ELF-1 (cell line): ENCODE measurements at regions not wholly inside any gene's neighbourhood (a gene's known extent, or its start where the extent isn't known, plus 50 kb on each side); places are given as distances from the start of the nearest gene placed in this dataset.
A peak's percentile ranks its signal among the peaks of the same experiment; 100 is the strongest.

ENCODE experiments used
- DNase-seq: peaks from one replicate; pipeline ENCODE4 v3.0.0-alpha.2; 2016; ENCODE audit warnings: low read depth, low spot score

DNA sequence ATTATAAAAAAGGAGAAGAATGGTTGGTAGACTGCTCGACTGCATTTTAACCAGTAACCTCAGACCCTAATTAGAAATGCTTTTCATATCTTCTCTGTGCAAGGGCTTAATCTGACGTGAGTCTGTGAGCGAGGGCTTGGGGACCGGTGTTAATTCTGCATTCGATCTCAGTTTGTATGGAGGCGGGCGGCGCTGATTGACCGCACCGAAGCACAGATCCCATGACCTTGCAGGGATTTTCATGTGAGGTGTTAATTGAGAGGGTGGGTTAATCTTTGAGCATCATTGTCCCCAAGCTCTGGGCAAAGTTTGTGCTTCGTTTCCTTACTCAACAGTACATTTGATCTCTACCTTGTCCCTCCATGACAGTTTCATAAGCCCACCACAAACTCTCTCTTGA, 250.9 kb downstream of the NR2F2 start:
- no peak for DNase-seq

- no peak for DNase-seq
Observed at GRCh38 chr15:96582473-96582872, 252.0 kb downstream of the NR2F2 start.

GRCh38 chr15:96583671-96584070, 253.2 kb downstream of the NR2F2 start:
- no peak for DNase-seq

DNA sequence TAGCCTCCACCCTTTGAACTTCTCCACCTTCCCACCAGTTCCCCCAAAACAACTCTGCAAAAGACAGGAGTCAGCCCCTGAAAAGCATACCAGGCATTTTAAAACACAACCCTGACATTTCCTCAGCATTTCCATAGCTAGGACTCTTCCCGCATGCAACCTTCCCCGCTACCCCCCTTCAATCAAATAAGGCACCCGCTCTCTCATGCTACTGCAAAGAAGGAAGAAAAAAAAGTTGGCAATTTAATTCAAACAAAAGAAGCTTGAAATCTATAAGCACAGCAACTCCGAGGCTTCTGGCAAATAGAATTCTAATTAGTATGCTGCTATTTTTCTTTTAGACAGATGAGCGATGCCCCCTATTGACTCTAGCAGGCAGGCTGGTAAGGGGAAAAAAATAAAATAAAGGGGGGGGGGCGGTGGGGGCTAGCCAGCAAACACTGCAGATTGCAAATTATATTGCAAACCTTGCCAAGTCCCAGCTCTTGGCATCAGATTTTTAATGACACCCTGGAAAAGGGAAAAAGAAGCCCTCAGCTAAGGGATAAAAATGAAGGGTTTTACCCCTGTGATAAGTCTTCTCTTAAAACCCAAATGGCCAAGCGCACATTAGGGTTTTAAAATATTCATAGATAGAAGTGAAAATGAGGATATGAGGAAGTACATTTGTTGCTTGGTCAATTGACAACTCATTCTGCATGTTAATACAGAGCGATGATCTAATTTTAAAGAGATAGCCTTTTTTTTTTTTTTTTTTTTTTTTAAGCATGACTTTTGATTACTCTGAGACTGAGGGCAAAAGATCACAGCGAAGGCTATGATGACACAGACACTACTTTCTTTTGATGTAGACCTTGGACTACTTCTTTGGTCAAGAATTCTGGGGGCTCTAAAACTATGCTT, 255.2 kb downstream of the NR2F2 start:
- DNase-seq: no peak

GRCh38 chr15:96586901-96587300, 256.4 kb downstream of the NR2F2 start:
- no peak for DNase-seq

GRCh38 chr15:96589864-96590263, 259.4 kb downstream of the NR2F2 start:
- no peak for DNase-seq

DNA sequence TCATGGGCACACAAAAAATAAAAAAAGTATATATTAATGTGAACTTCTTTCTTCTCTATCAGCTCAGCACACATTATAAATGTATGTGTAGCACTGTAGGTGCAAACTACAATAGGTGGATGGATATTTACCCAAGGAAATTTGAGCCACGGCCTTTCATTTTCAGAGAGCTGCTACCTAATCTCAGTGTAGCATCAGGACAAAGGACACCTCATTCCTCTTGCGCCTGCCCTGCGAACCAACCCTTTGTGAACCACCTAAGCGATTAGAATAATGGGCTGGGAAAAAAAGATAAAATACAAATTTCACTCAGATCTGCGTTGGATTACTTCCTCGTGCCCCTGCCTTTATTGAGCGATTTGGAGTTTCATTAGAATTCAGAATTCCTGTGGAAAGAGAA, 263.2 kb downstream of the NR2F2 start:
- no peak for DNase-seq

DNA sequence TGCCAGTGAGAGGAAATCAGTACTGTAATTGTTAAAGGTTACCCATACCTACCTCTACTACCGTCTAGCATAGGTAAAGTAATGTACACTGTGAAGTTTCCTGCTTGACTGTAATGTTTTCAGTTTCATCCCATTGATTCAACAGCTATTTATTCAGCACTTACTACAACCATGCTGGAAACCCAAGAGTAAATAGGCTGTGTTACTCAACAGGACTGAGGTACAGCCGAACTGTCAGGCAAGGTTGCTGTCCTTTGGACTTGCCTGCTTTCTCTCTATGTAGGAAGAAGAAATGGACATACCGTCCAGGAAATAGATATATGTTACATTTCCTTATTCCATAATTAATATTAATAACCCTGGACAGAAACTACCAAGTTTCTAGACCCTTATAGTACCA, 265.5 kb downstream of the NR2F2 start:
- no peak for DNase-seq

GRCh38 chr15:96598514-96598913, 268.0 kb downstream of the NR2F2 start:
- no peak for DNase-seq

GRCh38 chr15:96599268-96599667, 268.8 kb downstream of the NR2F2 start:
- no peak for DNase-seq

- DNase-seq: no peak
Observed at GRCh38 chr15:96600350-96600749, 269.9 kb downstream of the NR2F2 start.

DNA sequence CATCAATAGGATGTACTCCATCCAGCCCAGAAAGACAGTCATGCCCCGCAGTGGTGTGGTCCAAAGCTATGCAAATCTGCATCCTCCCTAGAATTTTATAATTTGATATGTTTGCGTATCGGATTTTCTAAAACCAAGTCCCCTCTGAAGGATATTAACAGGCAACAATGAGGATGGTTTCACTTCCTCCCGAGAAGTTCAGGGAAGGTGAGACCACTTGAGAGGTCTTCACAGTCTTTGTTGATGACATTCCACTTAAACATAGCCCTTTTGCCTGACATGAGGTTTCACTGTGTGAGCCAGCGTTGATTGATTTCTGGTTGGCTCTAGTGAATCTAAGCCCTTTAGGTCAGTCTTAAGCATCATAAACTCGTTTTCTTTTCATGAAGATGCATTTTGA, 276.1 kb downstream of the NR2F2 start:
- DNase-seq: no peak

GRCh38 chr15:96610757-96611156, 280.3 kb downstream of the NR2F2 start:
- DNase-seq: no peak

DNA sequence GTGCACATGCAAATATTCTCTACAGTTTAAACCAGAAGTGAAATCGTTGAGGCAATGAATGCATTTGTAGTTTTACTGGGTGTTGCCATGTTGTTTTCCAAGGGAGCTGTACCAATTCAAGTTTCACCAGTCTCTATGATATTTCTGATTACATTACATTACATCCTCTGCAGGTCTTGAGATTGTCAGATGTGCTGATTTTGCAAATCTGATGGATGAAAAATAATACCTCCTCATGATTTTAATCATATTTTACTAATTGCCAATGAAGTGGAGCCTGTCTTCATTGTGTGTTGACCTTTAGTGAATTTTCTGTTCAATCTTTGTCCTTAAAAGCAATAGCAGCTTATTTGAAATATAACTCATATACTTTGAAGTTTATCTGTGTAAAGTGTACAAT, 282.4 kb downstream of the NR2F2 start:
- DNase-seq: no peak

GRCh38 chr15:96619174-96619573, 288.7 kb downstream of the NR2F2 start:
- DNase-seq: peak; percentile 3

DNA sequence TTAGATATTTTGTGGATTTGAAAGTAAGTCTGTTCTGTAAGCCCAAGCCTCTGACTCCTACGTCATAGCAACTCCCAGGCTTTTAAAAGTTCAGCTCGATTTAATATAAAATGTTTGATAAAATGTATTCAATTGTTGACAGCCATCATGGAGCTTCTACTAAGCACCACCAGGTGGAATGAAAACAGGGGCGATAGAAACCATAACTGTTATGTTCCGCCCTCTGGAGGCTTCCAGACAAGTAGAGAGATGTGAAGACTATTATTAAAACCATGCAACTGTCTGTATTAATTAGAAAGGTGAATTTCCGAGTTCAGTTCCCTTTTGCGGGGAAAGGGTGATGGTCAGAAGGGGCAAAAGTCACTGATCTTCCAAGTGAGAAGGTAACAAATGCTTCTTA, 292.2 kb downstream of the NR2F2 start:
- DNase-seq: no peak

GRCh38 chr15:96625256-96625655, 294.8 kb downstream of the NR2F2 start:
- DNase-seq: no peak

- peak; percentile 9 for DNase-seq
Observed at GRCh38 chr15:96627031-96627568, 296.6 kb downstream of the NR2F2 start.

DNA sequence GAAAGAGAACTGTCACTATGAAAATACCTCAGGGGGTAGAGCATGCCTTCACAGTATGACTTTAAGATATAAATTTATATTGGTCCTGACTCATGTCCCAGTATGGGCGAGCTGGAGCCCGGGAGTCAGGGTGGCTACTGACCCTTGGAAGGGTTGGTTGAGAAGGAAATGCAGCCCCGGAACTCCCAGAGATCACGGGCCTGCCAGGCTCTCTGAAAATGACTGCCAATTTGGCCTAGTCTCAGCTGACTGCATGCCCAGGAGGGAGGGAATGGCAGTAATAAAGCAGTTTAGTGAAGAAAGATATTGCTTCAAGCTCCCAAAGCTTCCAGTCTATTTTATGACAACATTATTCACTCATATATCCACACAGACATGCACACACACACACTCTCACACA, 299.0 kb downstream of the NR2F2 start:
- no peak for DNase-seq

GRCh38 chr15:96638793-96639192, 308.3 kb downstream of the NR2F2 start:
- no peak for DNase-seq

DNA sequence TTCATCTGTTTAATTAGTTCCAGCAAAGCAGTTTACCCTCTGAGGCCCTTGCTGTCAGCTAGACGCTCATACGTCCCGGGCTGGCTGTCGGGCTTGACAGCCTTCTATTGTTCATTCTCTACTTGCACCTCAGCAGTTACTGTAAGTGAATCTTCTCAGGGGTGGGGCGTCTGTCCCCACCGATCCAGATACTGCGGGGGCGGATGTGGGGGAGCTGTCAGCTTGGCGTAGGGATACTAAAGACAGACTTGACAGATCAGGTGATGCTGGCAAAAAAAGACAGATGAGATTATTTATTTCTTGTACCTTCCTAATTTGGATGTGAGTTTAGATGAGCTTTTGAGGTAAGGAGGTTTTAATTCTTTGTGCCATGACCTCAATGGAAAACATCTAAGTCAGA, 315.3 kb downstream of the NR2F2 start:
- no peak for DNase-seq

DNA sequence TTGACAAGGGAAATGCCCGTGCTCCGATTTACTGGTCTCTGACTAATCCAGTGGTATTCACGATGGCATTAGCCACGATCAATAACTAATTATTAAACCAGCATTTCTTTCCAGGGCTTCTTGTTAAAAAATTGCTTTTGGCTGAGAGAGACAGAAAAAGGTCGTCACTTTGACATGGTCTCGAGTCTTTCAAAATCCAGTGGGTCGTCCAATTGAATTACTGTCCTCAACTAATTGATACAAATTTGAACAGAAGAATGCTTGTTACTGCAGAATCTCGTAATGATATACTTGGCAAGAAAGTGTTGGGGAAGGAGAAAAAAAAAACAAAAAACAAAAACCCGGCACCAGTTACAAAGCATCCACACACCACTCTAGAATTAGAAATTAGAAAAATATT, 318.4 kb downstream of the NR2F2 start:
- no peak for DNase-seq

- no peak for DNase-seq
Observed at GRCh38 chr15:96657096-96657495, 326.6 kb downstream of the NR2F2 start.
